K562 (cell line): ENCODE measurements at regions not wholly inside any gene's neighbourhood (a gene's known extent, or its start where the extent isn't known, plus 50 kb on each side); places are given as distances from the start of the nearest gene placed in this dataset.

ENCODE experiments used
- ATAC-seq: fragments of 200-7000 bp; cut with Tn5 transposase; 3 replicates; pipeline ENCODE4 v1.9.1; 2020; ENCODE audit warnings: moderate library complexity
- BruUV-seq: library from RNA; stranded (reverse); fragments of 400-500 nt; replicated peaks from 2 replicates; lab custom pipeline; 2021; lab: Mats Ljungman, UMichigan
- CTCF ChIA-PET: fragments of 300-600 bp; formaldehyde crosslinking; extraction: SDS; loops from one replicate; lab custom pipeline; 2021; ENCODE audit warnings: low intra/inter-chr PET ratio; lab: Yijun Ruan, JAX
- POLR2A ChIA-PET: fragments of 300-600, 350-650 bp; sonication (Branson Sonifier 250); formaldehyde crosslinking; extraction: SDS; loops from one replicate; lab custom pipeline; 2021; ENCODE audit warnings: antibody characterized with exemption, inconsistent platforms; lab: Yijun Ruan, JAX
- DNase-seq, 4 experiments: peaks; one replicate each; pipeline versions ENCODE4 v3.0.0 to v3.0.0-alpha.2; 2011 to 2018; ENCODE audit warnings: low spot score in 3 of 4, mixed read lengths in 3 of 4; ENCODE audit errors: extremely low read depth in 1 of 4
- FAIRE-seq: peaks from 2 replicates; lab custom pipeline; 2011; peaks lifted over from hg19 to GRCh38; lab: Jason Lieb, UNC
- H2AFZ ChIP-seq: 2 replicates; pipeline ENCODE4 v1.6.0; 2011; ENCODE audit warnings: low read depth, low read length, control low read depth, inconsistent platforms
- H3K27ac ChIP-seq: fragments of 200-600 bp; 3 replicates; pipeline ENCODE4 v1.8.0; 2011; ENCODE audit warnings: low read depth, mild to moderate bottlenecking, control low read depth, inconsistent platforms, low read length, moderate library complexity, mixed read lengths; ENCODE audit errors: extremely low read depth
- H3K27me3 ChIP-seq, 2 experiments: fragments of 300-600 bp in 1 of 2; 2 replicates in 1 of 2; 3 replicates in 1 of 2; pipeline versions ENCODE4 v1.6.0 to v1.8.0; 2011; ENCODE audit warnings: inconsistent platforms in 2 of 2, low read length in 2 of 2, mild to moderate bottlenecking in 1 of 2, mixed read lengths in 1 of 2, moderate library complexity in 1 of 2; ENCODE audit not compliant: control insufficient read depth in 2 of 2, insufficient read depth in 2 of 2
- H3K36me3 ChIP-seq: fragments of 300-600 bp; 3 replicates; pipeline ENCODE4 v1.8.0; 2011; ENCODE audit warnings: mild to moderate bottlenecking, low read length, inconsistent platforms; ENCODE audit not compliant: control insufficient read depth, insufficient read depth
- H3K4me1 ChIP-seq, 2 experiments: fragments of 200-600 bp in 1 of 2; replicated peaks in 1 of 2; 2 replicates in 1 of 2; 3 replicates in 1 of 2; pipeline versions ENCODE4 v1.5.1 to v1.8.0; 2011; ENCODE audit warnings: inconsistent platforms in 2 of 2, low read length in 2 of 2, mild to moderate bottlenecking in 1 of 2, mixed read lengths in 1 of 2, moderate library complexity in 1 of 2; ENCODE audit not compliant: control insufficient read depth in 2 of 2, insufficient read depth in 2 of 2
- H3K4me2 ChIP-seq: 2 replicates; pipeline ENCODE4 v1.6.1; 2011; ENCODE audit warnings: low read length, control low read depth, inconsistent platforms, mixed read lengths; ENCODE audit not compliant: insufficient read depth
- H3K4me3 ChIP-seq: fragments of 200-600 bp; sonication (generic), shearing (Covaris generic); 2 replicates; pipeline ENCODE4 v1.5.1; 2016; ENCODE audit warnings: control low read depth, inconsistent platforms
- H3K79me2 ChIP-seq: fragments of 200-600 bp; 3 replicates; pipeline ENCODE4 v1.8.0; 2011; ENCODE audit warnings: low read length, inconsistent platforms; ENCODE audit not compliant: control insufficient read depth, insufficient read depth
- H3K9ac ChIP-seq, 2 experiments: 2 replicates each; pipeline versions ENCODE4 v1.6.0 to v1.6.1; 2011; ENCODE audit warnings: low read depth in 2 of 2, low read length in 2 of 2, control low read depth in 1 of 2, inconsistent platforms in 1 of 2, mild to moderate bottlenecking in 1 of 2, mixed read lengths in 1 of 2; ENCODE audit not compliant: insufficient read depth in 1 of 2
- H3K9me1 ChIP-seq: one replicate; pipeline ENCODE4 v1.6.0; 2011; ENCODE audit warnings: inconsistent platforms, mild to moderate bottlenecking, low read length, moderate library complexity; ENCODE audit not compliant: control insufficient read depth, insufficient read depth
- H3K9me3 ChIP-seq: replicated peaks from 2 replicates; pipeline ENCODE4 v1.5.1; 2011; ENCODE audit warnings: low read depth, low read length, inconsistent platforms; ENCODE audit not compliant: control insufficient read depth, insufficient read depth
- H4K20me1 ChIP-seq: replicated peaks from 2 replicates; pipeline ENCODE4 v1.6.1; 2011; ENCODE audit warnings: low read length, inconsistent platforms, mixed read lengths; ENCODE audit not compliant: control insufficient read depth, insufficient read depth
- ARHGAP35 ChIP-seq: fragments of 450-650 bp; IDR thresholded peaks from 2 replicates; pipeline ENCODE4 v1.6.1; 2018; ENCODE audit not compliant: partially characterized antibody
- BACH1 ChIP-seq: fragments of 200-800 bp; sonication (Bioruptor generic); IDR thresholded peaks from 2 replicates; pipeline ENCODE4 v1.6.1; 2016; ENCODE audit warnings: missing genetic modification characterization, missing compliant biosample characterization
- CHD1 ChIP-seq: fragments of 200-600 bp; sonication (generic); IDR thresholded peaks from one replicate; pipeline ENCODE4 v1.6.1; 2012; ENCODE audit warnings: mild to moderate bottlenecking, moderate library complexity, low read length, inconsistent platforms
- HES1 ChIP-seq: fragments of 450-650 bp; IDR thresholded peaks from 2 replicates; pipeline ENCODE4 v1.6.1; 2016; ENCODE audit warnings: low read depth, mild to moderate bottlenecking, moderate library complexity
- RBM17 ChIP-seq: fragments of 200-400 bp; formaldehyde crosslinking; IDR thresholded peaks from 2 replicates; pipeline ENCODE4 v1.6.1; 2017; ENCODE audit warnings: low read depth, mild to moderate bottlenecking, low read length, borderline replicate concordance
- RFX5 ChIP-seq: IDR thresholded peaks from 2 replicates; pipeline ENCODE4 v1.6.1; 2011; ENCODE audit warnings: low read depth, mild to moderate bottlenecking, improper control_type of control experiment, low read length
- SAFB2 ChIP-seq: fragments of 200-400 bp; formaldehyde crosslinking; IDR thresholded peaks from 2 replicates; pipeline ENCODE4 v1.6.1; 2018; ENCODE audit warnings: borderline replicate concordance, low read length, low read depth, moderate library complexity; ENCODE audit not compliant: severe bottlenecking
- SOX6 ChIP-seq: fragments of 450-650 bp; IDR thresholded peaks from 2 replicates; pipeline ENCODE4 v1.6.1; 2014; ENCODE audit warnings: mild to moderate bottlenecking
- U2AF2 ChIP-seq: fragments of 200-400 bp; formaldehyde crosslinking; optimal IDR thresholded peaks from 2 replicates; pipeline ENCODE3; 2017; ENCODE audit warnings: low read depth, mild to moderate bottlenecking, low read length
- ZFPM2 ChIP-seq: fragments of 250-450 bp; sonication (Bioruptor Pico); IDR thresholded peaks from 2 replicates; pipeline ENCODE4 v1.5.1; 2022; ENCODE audit warnings: mild to moderate bottlenecking
- ZKSCAN8 ChIP-seq: fragments of 200-800 bp; sonication (Bioruptor generic); IDR thresholded peaks from 2 replicates; pipeline ENCODE4 v1.6.1; 2016; ENCODE audit warnings: missing genetic modification characterization, missing compliant biosample characterization
- ZNF134 ChIP-seq: fragments of 250-450 bp; sonication (Bioruptor Pico); conservative IDR thresholded peaks from 2 replicates; pipeline ENCODE4 v1.4.0; 2020
- ZNF23 ChIP-seq: fragments of 250-450 bp; sonication (Bioruptor Pico); IDR thresholded peaks from 2 replicates; pipeline ENCODE4 v1.4.0; 2020; ENCODE audit warnings: mild to moderate bottlenecking
- ZNF740 ChIP-seq, 3 experiments: fragments of 200-800 bp in 1 of 3; sonication (Bioruptor generic) in 1 of 3; sonication (generic) in 1 of 3; formaldehyde crosslinking in 1 of 3; IDR thresholded peaks; 2 replicates each; pipeline versions ENCODE4 v1.6.1 to v1.8.0; 2016 to 2022; ENCODE audit warnings: mild to moderate bottlenecking in 2 of 3, missing compliant biosample characterization in 2 of 3, missing genetic modification characterization in 2 of 3, missing genetic modification reagents in 1 of 3
- WGBS: fragments of 100-300 bp; shearing (Covaris generic); methylation state at CpG from one replicate; pipeline ENCODE4 v1.1.6; 2016; ENCODE audit warnings: low coverage, mixed read lengths; ENCODE audit not compliant: insufficient coverage; ENCODE audit errors: missing lambda C conversion rate; 5-methylcytosine and 5-hydroxymethylcytosine counted together
- in situ Hi-C: fragments of 300-500 bp; cut with MboI; formaldehyde crosslinking; loops from 4 replicates; pipeline ENCODE4 v1.15.0; 2018; ENCODE audit warnings: inconsistent platforms, mixed read lengths
- intact Hi-C: fragments of 100-400 bp; cut with micrococcal nuclease; formaldehyde crosslinking; loops from 2 replicates; pipeline ENCODE4 v1.14.2; 2022

- Histone ChIP-seq H3K9me1 (no peaks in the 10 kb centered on the region), H3K27ac (no peak overlapping the region), H3K36me3 (no peaks in the 10 kb centered on the region), H3K79me2 (no peaks in the 10 kb centered on the region), H3K4me2 (no peak overlapping the region), H3K27me3 (peaks cover 37 to 51% of the 10 kb centered on the region in 2 experiments), H3K9ac (no peak overlapping the region), H3K9me3 (no peaks in the 10 kb centered on the region), H3K4me1 (peaks cover 0 to 7% of the 10 kb centered on the region in 2 experiments; a peak in 2 of 5 replicates)
- in situ Hi-C loops = no loop called here
- POLR2A ChIA-PET = interaction anchor here (0.5 to 0.9 kb wide), 4 partner anchors 10 to 309 kb away, joined by 3 to 4 read pairs (median 3); no protein-coding TSS in a partner anchor
- no TSS peak for BruUV-seq
- FAIRE-seq = no peak
- intact Hi-C loops = no loop called here
- 1% methylated on average over 4 of the region's 4 CpGs for WGBS
- ATAC-seq = no peak
- TF ChIP-seq ZNF23 (no peak), ZNF740 (CRISPR knock-in tag; IDR thresholded peaks at IDR 0.05) (no peak), ZNF740 (tag; IDR thresholded peaks at IDR 0.05) (no peak), BACH1 (tag) (no peak), RBM17 (no peak), SAFB2 (no peak), U2AF2 (no peak), ZFPM2 (CRISPR knock-in tag) (no peak), RFX5 (no peak), ZKSCAN8 (CRISPR knock-in tag) (no peak), SOX6 (no peak), CHD1 (no peak), ARHGAP35 (no peak), ZNF134 (CRISPR knock-in tag) (no peak), HES1 (no peak)
- TF ChIP-seq, all 486 proteins: peak for 0
- Histone ChIP-seq H4K20me1 (no peaks in the 10 kb centered on the region), H2AFZ (no peak overlapping the region), H3K4me3 (no peak overlapping the region)
- no peak for DNase-seq
- CTCF ChIA-PET = no interaction called here
These were observed 217.3 kb downstream of the VAPA start for GRCh38 chr18:10131081-10131459.
